HuH-7.5 (cell line): ENCODE measurements at regions not wholly inside any gene's neighbourhood (a gene's known extent, or its start where the extent isn't known, plus 50 kb on each side); places are given as distances from the start of the nearest gene placed in this dataset.

Experiments used
- DNase-seq: peaks from one replicate; pipeline ENCODE4 v3.0.0; 2011; ENCODE audit warnings: low spot score

- no peak for DNase-seq
Observed at GRCh38 chr7:155869784-155870076, 57.5 kb upstream of the SHH start.

GRCh38 chr7:155868955-155869783 is 56.9 kb upstream of the SHH start:
- DNase-seq: no peak

GRCh38 chr7:155867734-155868400 is 55.6 kb upstream of the SHH start:
- DNase-seq: no peak

GRCh38 chr7:155867280-155867679 is 55.0 kb upstream of the SHH start:
- DNase-seq: no peak

GRCh38 chr7:155865830-155866525 is 53.7 kb upstream of the SHH start:
- DNase-seq: no peak

GRCh38 chr7:155864991-155865690 is 52.9 kb upstream of the SHH start:
- no peak for DNase-seq

GRCh38 chr7:155864271-155864985 is 52.2 kb upstream of the SHH start:
- DNase-seq: no peak

- no peak for DNase-seq
Observed at GRCh38 chr7:155863721-155864151, 51.5 kb upstream of the SHH start.

- no peak for DNase-seq
Observed at GRCh38 chr7:155862123-155862892, 50.0 kb upstream of the SHH start.
